Panc1 (cell line): ENCODE measurements at regions not wholly inside any gene's neighbourhood (a gene's known extent, or its start where the extent isn't known, plus 50 kb on each side); places are given as distances from the start of the nearest gene placed in this dataset.
"Not testable (repeated sequence)": the region's sequence is repeated elsewhere in the genome, so short reads cannot be mapped to it uniquely, and the experiment has no call there.

Experiments
- ATAC-seq: fragments of 200-7000 bp; cut with Tn5 transposase; 2 replicates; pipeline ENCODE4 v1.9.1; 2020; ENCODE audit warnings: mild to moderate bottlenecking, moderate library complexity
- BruUV-seq: library from RNA; stranded (reverse); fragments of 400-500 nt; replicated peaks from 2 replicates; lab custom pipeline; 2021; lab: Mats Ljungman, UMichigan
- CTCF ChIA-PET: fragments of 300-600 bp; sonication (Branson Sonifier 250); formaldehyde crosslinking; loops from one replicate; lab custom pipeline; 2022; ENCODE audit warnings: antibody characterized with exemption; lab: Charles Lee
- POLR2A ChIA-PET: fragments of 300-600 bp; sonication (Branson Sonifier 250); formaldehyde crosslinking; loops from one replicate; lab custom pipeline; 2022; ENCODE audit warnings: antibody characterized with exemption; lab: Charles Lee
- DNase-seq: peaks from one replicate; pipeline ENCODE4 v3.0.0-alpha.2; 2010; ENCODE audit warnings: low read depth, low spot score
- H3K27ac ChIP-seq: 2 replicates; pipeline ENCODE4 v1.5.1; 2011; ENCODE audit warnings: mild to moderate bottlenecking, low read length, inconsistent platforms
- H3K27me3 ChIP-seq: fragments of 200-500 bp; sonication (Bioruptor generic); 2 replicates; pipeline ENCODE4 v1.6.0; 2014; ENCODE audit warnings: low read length, inconsistent platforms; ENCODE audit not compliant: control insufficient read depth, insufficient read depth
- H3K36me3 ChIP-seq: fragments of 200-500 bp; sonication (Bioruptor generic); 2 replicates; pipeline ENCODE4 v1.5.1; 2014; ENCODE audit warnings: inconsistent platforms, mild to moderate bottlenecking, low read length, moderate library complexity; ENCODE audit not compliant: control insufficient read depth, insufficient read depth
- H3K4me1 ChIP-seq: 2 replicates; pipeline ENCODE4 v1.5.1; 2011; ENCODE audit warnings: inconsistent platforms, mild to moderate bottlenecking, low read length, moderate library complexity; ENCODE audit not compliant: control insufficient read depth, insufficient read depth
- H3K4me3 ChIP-seq, 2 experiments: 2 replicates each; pipeline ENCODE4 v1.5.1; 2011 to 2012; ENCODE audit warnings: low read depth in 2 of 2, low read length in 2 of 2, mild to moderate bottlenecking in 2 of 2, inconsistent platforms in 1 of 2, moderate library complexity in 1 of 2
- H3K9me3 ChIP-seq: fragments of 200-500 bp; sonication (Bioruptor generic); 2 replicates; pipeline ENCODE4 v1.5.1; 2014; ENCODE audit warnings: low read depth, mild to moderate bottlenecking, inconsistent platforms, low read length, moderate library complexity; ENCODE audit not compliant: control insufficient read depth, insufficient read depth
- POLR2AphosphoS5 ChIP-seq: IDR thresholded peaks from 2 replicates; pipeline ENCODE4 v1.6.1; 2012; ENCODE audit warnings: mild to moderate bottlenecking, low read depth, low read length, moderate library complexity
- SIN3A ChIP-seq: IDR thresholded peaks from 2 replicates; pipeline ENCODE4 v1.6.1; 2012; ENCODE audit warnings: low read depth, mild to moderate bottlenecking, low read length, moderate library complexity, borderline replicate concordance; ENCODE audit not compliant: insufficient read depth
- TCF7L2 ChIP-seq: IDR thresholded peaks from 2 replicates; pipeline ENCODE4 v1.6.1; 2011; ENCODE audit warnings: mild to moderate bottlenecking, low read depth, low read length, inconsistent platforms
- in situ Hi-C: cut with HindIII; loops from 2 replicates; pipeline ENCODE4 v1.10.0; 2016; ENCODE audit warnings: low sequenced_read_pairs, low pct_unique_long_range_greater_than_20kb
- intact Hi-C: fragments of 100-400 bp; cut with micrococcal nuclease; formaldehyde crosslinking; loops from one replicate; pipeline ENCODE4 v1.10.0; 2022; ENCODE audit not compliant: unreplicated experiment
- TF ChIP-seq, protein P1 (sequence below): fragments of 450-650 bp; IDR thresholded peaks from 2 replicates; pipeline ENCODE4 v1.5.1; 2017; ENCODE audit warnings: mild to moderate bottlenecking
- TF ChIP-seq, protein P2 (sequence below), 2 experiments: IDR thresholded peaks; 2 replicates each; pipeline ENCODE4 v1.6.1; 2011 to 2012; ENCODE audit warnings: low read depth in 2 of 2, control low read depth in 1 of 2, low read length in 1 of 2, mild to moderate bottlenecking in 1 of 2, moderate library complexity in 1 of 2; ENCODE audit not compliant: insufficient read depth in 1 of 2

DNA sequence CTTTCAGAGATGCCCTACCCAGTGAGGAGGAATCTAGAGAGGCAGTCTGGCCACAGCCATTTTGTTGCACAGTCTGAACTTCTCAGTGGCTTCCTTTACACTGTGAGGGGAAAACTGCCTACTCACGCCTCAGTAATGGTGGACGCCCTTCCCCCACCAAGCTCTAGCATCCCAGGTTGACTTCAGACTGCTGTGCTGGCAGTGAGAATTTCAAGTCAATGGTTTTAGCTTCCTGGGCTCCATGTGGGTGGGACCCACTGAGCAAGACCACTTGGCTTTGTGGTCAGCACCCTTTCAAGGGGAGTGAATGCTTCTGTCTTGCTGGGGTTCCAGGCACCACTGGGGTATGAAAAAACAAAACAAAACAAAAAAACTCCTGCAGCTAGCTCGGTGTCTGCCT lies 663.2 kb upstream of the ZNF385D start:
- H3K36me3 ChIP-seq = no peaks in the 10 kb centered on the region
- no peaks in the 10 kb centered on the region for H3K9me3 ChIP-seq
- in situ Hi-C loops = no loop called here
- H3K4me1 ChIP-seq = no peaks in the 10 kb centered on the region
- no peak for DNase-seq
- no peak overlapping the region for H3K4me3 ChIP-seq
- intact Hi-C loops = no loop called here
- no TSS peak for BruUV-seq
- ATAC-seq = no peak
- H3K27me3 ChIP-seq = no peaks in the 10 kb centered on the region
- CTCF ChIA-PET = no interaction called here
- TF ChIP-seq, protein P1, sequence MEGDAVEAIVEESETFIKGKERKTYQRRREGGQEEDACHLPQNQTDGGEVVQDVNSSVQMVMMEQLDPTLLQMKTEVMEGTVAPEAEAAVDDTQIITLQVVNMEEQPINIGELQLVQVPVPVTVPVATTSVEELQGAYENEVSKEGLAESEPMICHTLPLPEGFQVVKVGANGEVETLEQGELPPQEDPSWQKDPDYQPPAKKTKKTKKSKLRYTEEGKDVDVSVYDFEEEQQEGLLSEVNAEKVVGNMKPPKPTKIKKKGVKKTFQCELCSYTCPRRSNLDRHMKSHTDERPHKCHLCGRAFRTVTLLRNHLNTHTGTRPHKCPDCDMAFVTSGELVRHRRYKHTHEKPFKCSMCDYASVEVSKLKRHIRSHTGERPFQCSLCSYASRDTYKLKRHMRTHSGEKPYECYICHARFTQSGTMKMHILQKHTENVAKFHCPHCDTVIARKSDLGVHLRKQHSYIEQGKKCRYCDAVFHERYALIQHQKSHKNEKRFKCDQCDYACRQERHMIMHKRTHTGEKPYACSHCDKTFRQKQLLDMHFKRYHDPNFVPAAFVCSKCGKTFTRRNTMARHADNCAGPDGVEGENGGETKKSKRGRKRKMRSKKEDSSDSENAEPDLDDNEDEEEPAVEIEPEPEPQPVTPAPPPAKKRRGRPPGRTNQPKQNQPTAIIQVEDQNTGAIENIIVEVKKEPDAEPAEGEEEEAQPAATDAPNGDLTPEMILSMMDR = no peak
- no peak for TF ChIP-seq TCF7L2
- no peak for TF ChIP-seq POLR2AphosphoS5
- TF ChIP-seq SIN3A = no peak
- TF ChIP-seq, protein P2, sequence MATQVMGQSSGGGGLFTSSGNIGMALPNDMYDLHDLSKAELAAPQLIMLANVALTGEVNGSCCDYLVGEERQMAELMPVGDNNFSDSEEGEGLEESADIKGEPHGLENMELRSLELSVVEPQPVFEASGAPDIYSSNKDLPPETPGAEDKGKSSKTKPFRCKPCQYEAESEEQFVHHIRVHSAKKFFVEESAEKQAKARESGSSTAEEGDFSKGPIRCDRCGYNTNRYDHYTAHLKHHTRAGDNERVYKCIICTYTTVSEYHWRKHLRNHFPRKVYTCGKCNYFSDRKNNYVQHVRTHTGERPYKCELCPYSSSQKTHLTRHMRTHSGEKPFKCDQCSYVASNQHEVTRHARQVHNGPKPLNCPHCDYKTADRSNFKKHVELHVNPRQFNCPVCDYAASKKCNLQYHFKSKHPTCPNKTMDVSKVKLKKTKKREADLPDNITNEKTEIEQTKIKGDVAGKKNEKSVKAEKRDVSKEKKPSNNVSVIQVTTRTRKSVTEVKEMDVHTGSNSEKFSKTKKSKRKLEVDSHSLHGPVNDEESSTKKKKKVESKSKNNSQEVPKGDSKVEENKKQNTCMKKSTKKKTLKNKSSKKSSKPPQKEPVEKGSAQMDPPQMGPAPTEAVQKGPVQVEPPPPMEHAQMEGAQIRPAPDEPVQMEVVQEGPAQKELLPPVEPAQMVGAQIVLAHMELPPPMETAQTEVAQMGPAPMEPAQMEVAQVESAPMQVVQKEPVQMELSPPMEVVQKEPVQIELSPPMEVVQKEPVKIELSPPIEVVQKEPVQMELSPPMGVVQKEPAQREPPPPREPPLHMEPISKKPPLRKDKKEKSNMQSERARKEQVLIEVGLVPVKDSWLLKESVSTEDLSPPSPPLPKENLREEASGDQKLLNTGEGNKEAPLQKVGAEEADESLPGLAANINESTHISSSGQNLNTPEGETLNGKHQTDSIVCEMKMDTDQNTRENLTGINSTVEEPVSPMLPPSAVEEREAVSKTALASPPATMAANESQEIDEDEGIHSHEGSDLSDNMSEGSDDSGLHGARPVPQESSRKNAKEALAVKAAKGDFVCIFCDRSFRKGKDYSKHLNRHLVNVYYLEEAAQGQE (IDR thresholded peaks at IDR 0.05; ENCODE audit: insufficient read depth in 1 of 2, low read depth in 2 of 2, low read length in 1 of 2) = no peak
- no peak overlapping the region for H3K27ac ChIP-seq
- POLR2A ChIA-PET = no interaction called here

DNA sequence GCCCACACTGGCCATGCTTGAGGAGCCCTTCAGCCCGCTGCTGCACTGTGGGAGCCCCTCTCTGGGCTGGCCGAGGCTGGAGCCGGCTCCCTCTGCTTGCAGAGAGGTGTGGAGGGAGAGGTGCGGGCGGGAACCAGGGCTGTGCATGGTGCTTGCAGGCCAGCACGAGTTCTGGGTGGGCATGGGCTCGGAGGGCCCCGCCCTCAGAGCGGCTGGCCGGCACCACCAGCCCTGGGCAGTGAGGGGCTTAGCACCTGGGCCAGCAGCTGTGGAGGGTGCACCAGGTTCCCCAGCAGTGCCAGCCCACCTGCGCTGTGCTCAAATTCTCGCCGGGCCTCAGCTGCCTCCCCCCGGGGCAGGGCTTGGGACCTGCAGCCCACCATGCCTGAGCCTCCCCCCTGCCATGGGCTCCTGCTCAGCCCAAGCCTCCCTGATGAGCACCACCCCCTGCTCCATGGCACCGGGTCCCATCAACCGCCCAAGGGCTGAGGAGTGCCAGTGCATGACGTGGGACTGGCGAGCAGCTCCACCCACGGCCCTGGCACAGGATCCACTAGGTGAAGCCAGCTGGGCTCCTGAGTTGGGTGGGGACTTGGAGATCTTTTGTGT lies 665.9 kb upstream of the ZNF385D start:
- H3K36me3 ChIP-seq, in situ Hi-C loops, ATAC-seq, CTCF ChIA-PET, H3K27ac ChIP-seq, H3K27me3 ChIP-seq, H3K9me3 ChIP-seq, H3K4me3 ChIP-seq, BruUV-seq, H3K4me1 ChIP-seq, DNase-seq, POLR2A ChIA-PET, intact Hi-C loops: not testable (repeated sequence)

GRCh38 chr3:22419261-22419660 lies 668.3 kb upstream of the ZNF385D start:
- BruUV-seq = no TSS peak
- Histone ChIP-seq H3K9me3 (no peaks in the 10 kb centered on the region), H3K27me3 (no peaks in the 10 kb centered on the region), H3K27ac (no peak overlapping the region), H3K4me1 (no peaks in the 10 kb centered on the region), H3K4me3 (no peak overlapping the region), H3K36me3 (no peaks in the 10 kb centered on the region)
- ChIA-PET CTCF (interaction anchor here (0.5 kb wide), 1 partner anchor 90 kb away, joined by 3 read pairs; no protein-coding TSS in a partner anchor), POLR2A (no interaction called here)
- ATAC-seq (no peak), DNase-seq (no peak)
- TF ChIP-seq, protein P2 (IDR thresholded peaks at IDR 0.05; ENCODE audit: insufficient read depth in 1 of 2, low read depth in 2 of 2, low read length in 1 of 2) = no peak
- TF ChIP-seq TCF7L2 (no peak), SIN3A (no peak), POLR2AphosphoS5 (no peak)
- intact Hi-C loops (no loop called here), in situ Hi-C loops (no loop called here)
